NOMO-1 (cell line): ENCODE measurements at regions not wholly inside any gene's neighbourhood (a gene's known extent, or its start where the extent isn't known, plus 50 kb on each side); places are given as distances from the start of the nearest gene placed in this dataset.

Source experiments
- DNase-seq, 2 experiments: peaks; one replicate each; lab custom pipeline; 2025; ENCODE audit not compliant: unreplicated experiment in 2 of 2; lab: John Stamatoyannopoulos, UW

GRCh38 chr18:47492691-47493090 is 241.2 kb upstream of the SKOR2 start:
- no peak for DNase-seq

GRCh38 chr18:47490882-47491281 is 239.4 kb upstream of the SKOR2 start:
- DNase-seq: no peak

- no peak for DNase-seq
Observed at GRCh38 chr18:47485221-47485797, 233.8 kb upstream of the SKOR2 start.

GRCh38 chr18:47484068-47484467 is 232.6 kb upstream of the SKOR2 start:
- no peak for DNase-seq

GRCh38 chr18:47480166-47480565 is 228.7 kb upstream of the SKOR2 start:
- DNase-seq: no peak

GRCh38 chr18:47471784-47472183 is 220.3 kb upstream of the SKOR2 start:
- DNase-seq: no peak

- DNase-seq: no peak
Observed at GRCh38 chr18:47470941-47471340, 219.5 kb upstream of the SKOR2 start.

- DNase-seq: no peak
Observed at GRCh38 chr18:47469576-47469975, 218.1 kb upstream of the SKOR2 start.

- DNase-seq: no peak
Observed at GRCh38 chr18:47461977-47462376, 210.5 kb upstream of the SKOR2 start.

- DNase-seq: no peak
Observed at GRCh38 chr18:47461406-47461948, 210.0 kb upstream of the SKOR2 start.

- no peak for DNase-seq
Observed at GRCh38 chr18:47458483-47458882, 207.0 kb upstream of the SKOR2 start.

GRCh38 chr18:47457614-47458013 is 206.2 kb upstream of the SKOR2 start:
- DNase-seq: no peak

- no peak for DNase-seq
Observed at GRCh38 chr18:47453038-47453437, 201.6 kb upstream of the SKOR2 start.

GRCh38 chr18:47448956-47449355 is 197.5 kb upstream of the SKOR2 start:
- DNase-seq: no peak

- no peak for DNase-seq
Observed at GRCh38 chr18:47441914-47442313, 190.5 kb upstream of the SKOR2 start.

GRCh38 chr18:47438001-47438400 is 186.5 kb upstream of the SKOR2 start:
- no peak for DNase-seq

GRCh38 chr18:47436871-47437270 is 185.4 kb upstream of the SKOR2 start:
- DNase-seq: no peak

GRCh38 chr18:47434214-47434746 is 182.8 kb upstream of the SKOR2 start:
- no peak for DNase-seq

GRCh38 chr18:47427923-47428637 is 176.6 kb upstream of the SKOR2 start:
- DNase-seq: no peak

- no peak for DNase-seq
Observed at GRCh38 chr18:47427072-47427471, 175.6 kb upstream of the SKOR2 start.

GRCh38 chr18:47425365-47425764 is 173.9 kb upstream of the SKOR2 start:
- DNase-seq: no peak

- DNase-seq: no peak
Observed at GRCh38 chr18:47422524-47422923, 171.1 kb upstream of the SKOR2 start.
